ENCODE measurements at regions not wholly inside any gene's neighbourhood (a gene's known extent, or its start where the extent isn't known, plus 50 kb on each side); places are given as distances from the start of the nearest gene placed in this dataset.

DNA sequence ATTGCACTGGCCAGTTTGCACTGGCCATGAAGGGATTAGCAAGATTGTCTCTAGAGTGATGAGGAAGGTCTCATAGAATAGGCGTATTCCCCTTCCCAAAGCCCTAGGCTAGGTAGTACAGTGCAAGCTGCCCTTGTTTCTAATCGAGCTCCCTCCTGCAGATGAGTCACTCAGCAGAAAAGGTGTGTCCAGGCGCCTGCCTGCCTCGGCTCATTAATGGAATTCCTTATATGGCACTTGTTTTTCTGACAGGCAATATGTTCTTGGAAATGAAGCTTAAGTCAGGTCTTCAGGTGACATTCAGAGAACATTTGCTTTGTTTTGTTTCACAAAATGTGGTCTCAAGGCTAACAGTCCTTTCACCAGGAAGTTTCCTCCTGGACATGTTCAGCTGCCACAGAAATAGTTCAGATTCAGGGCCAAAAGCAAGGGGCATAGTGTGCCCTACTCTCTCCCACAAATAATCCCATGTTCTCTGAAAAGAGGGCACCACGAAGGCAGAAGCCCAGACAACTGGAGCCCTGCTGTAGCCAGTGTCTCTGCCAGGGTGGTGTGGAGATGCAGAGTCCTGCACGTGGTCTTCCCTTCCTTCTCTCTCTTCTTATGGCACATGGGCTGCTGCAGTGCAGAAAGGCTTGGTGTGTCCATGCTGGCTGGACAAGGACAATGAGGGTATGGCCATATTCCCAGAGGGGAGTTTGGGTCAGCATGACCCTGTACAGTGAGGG, 281.1 kb upstream of the MAP3K1 start:
- Mint-ChIP-seq H3K9me3 (no peaks in the 10 kb centered on the region), H3K4me3 (no peak overlapping the region), H3K27ac (no peak overlapping the region), H3K27me3 (no peaks in the 10 kb centered on the region), H3K36me3 (ENCODE audit: low read depth) (no peaks in the 10 kb centered on the region), H3K4me1 (ENCODE audit: low read depth) (peaks cover 21% of the 10 kb centered on the region)
- H3K9me3 ChIP-seq (ENCODE audit: control insufficient read depth in 1 of 2, insufficient read depth in 1 of 2, low read length in 2 of 2) = no peaks in the 10 kb centered on the region
- ChIA-PET POLR2A (interaction anchor here (0.6 to 1.1 kb wide), 3 partner anchors 9 to 304 kb away, joined by 3 to 4 read pairs (median 3); no protein-coding TSS in a partner anchor), CTCF (no interaction called here)
- ATAC-seq (ENCODE audit: poor library complexity) = peak; percentile 57
- H3K4me1 ChIP-seq (ENCODE audit: insufficient read depth, low read length) = peaks cover 27% of the 10 kb centered on the region
- no peaks in the 10 kb centered on the region for H3K27me3 ChIP-seq (ENCODE audit: control insufficient read depth in 1 of 2, insufficient read depth in 2 of 2, low read length in 2 of 2)
- H3K36me3 ChIP-seq (ENCODE audit: insufficient read depth, low read length) = no peaks in the 10 kb centered on the region
- TF ChIP-seq, protein P1, sequence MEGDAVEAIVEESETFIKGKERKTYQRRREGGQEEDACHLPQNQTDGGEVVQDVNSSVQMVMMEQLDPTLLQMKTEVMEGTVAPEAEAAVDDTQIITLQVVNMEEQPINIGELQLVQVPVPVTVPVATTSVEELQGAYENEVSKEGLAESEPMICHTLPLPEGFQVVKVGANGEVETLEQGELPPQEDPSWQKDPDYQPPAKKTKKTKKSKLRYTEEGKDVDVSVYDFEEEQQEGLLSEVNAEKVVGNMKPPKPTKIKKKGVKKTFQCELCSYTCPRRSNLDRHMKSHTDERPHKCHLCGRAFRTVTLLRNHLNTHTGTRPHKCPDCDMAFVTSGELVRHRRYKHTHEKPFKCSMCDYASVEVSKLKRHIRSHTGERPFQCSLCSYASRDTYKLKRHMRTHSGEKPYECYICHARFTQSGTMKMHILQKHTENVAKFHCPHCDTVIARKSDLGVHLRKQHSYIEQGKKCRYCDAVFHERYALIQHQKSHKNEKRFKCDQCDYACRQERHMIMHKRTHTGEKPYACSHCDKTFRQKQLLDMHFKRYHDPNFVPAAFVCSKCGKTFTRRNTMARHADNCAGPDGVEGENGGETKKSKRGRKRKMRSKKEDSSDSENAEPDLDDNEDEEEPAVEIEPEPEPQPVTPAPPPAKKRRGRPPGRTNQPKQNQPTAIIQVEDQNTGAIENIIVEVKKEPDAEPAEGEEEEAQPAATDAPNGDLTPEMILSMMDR (IDR thresholded peaks at IDR 0.05) = no peak
- peak in 11 of 14 experiments; percentile 5 to 57 (median 28) for DNase-seq
- no peak overlapping the region for H3K27ac ChIP-seq (ENCODE audit: low read depth in 1 of 2, low read length in 2 of 2)
- intact Hi-C loops (cut with DNase I, micrococcal nuclease) = no loop called here
- H3K4me3 ChIP-seq (ENCODE audit: low read length) = no peak overlapping the region

GRCh38 chr5:56532466-56532865, 282.9 kb upstream of the MAP3K1 start:
- intact Hi-C loops (cut with DNase I, micrococcal nuclease) = no loop called here
- Mint-ChIP-seq H3K4me3 (no peak overlapping the region), H3K27ac (no peak overlapping the region), H3K9me3 (no peaks in the 10 kb centered on the region), H3K4me1 (ENCODE audit: low read depth) (peaks cover 21% of the 10 kb centered on the region), H3K27me3 (no peaks in the 10 kb centered on the region), H3K36me3 (ENCODE audit: low read depth) (no peaks in the 10 kb centered on the region)
- no peak for ATAC-seq (ENCODE audit: poor library complexity)
- TF ChIP-seq, protein P1 (IDR thresholded peaks at IDR 0.05) = no peak
- H3K9me3 ChIP-seq (ENCODE audit: control insufficient read depth in 1 of 2, insufficient read depth in 1 of 2, low read length in 2 of 2) = no peaks in the 10 kb centered on the region
- H3K27ac ChIP-seq (ENCODE audit: low read depth in 1 of 2, low read length in 2 of 2) = no peak overlapping the region
- DNase-seq = peak in 2 of 14 experiments; percentile 7 to 23
- peaks cover 27% of the 10 kb centered on the region for H3K4me1 ChIP-seq (ENCODE audit: insufficient read depth, low read length)
- no peaks in the 10 kb centered on the region for H3K27me3 ChIP-seq (ENCODE audit: control insufficient read depth in 1 of 2, insufficient read depth in 2 of 2, low read length in 2 of 2)
- POLR2A ChIA-PET = interaction anchor here (0.6 kb wide), 1 partner anchor 33 kb away, joined by 3 read pairs; no protein-coding TSS in a partner anchor
- no peaks in the 10 kb centered on the region for H3K36me3 ChIP-seq (ENCODE audit: insufficient read depth, low read length)
- no peak overlapping the region for H3K4me3 ChIP-seq (ENCODE audit: low read length)
- CTCF ChIA-PET = no interaction called here

- Mint-ChIP-seq H3K9me3 (no peaks in the 10 kb centered on the region), H3K27me3 (no peaks in the 10 kb centered on the region), H3K36me3 (ENCODE audit: low read depth) (no peaks in the 10 kb centered on the region), H3K4me1 (ENCODE audit: low read depth) (peaks cover 25% of the 10 kb centered on the region), H3K27ac (no peak overlapping the region), H3K4me3 (no peak overlapping the region)
- Histone ChIP-seq H3K27ac (ENCODE audit: low read depth in 1 of 2, low read length in 2 of 2) (no peak overlapping the region), H3K4me3 (ENCODE audit: low read length) (no peak overlapping the region), H3K4me1 (ENCODE audit: insufficient read depth, low read length) (peaks cover 31% of the 10 kb centered on the region), H3K27me3 (ENCODE audit: control insufficient read depth in 1 of 2, insufficient read depth in 2 of 2, low read length in 2 of 2) (no peaks in the 10 kb centered on the region), H3K9me3 (ENCODE audit: control insufficient read depth in 1 of 2, insufficient read depth in 1 of 2, low read length in 2 of 2) (no peaks in the 10 kb centered on the region), H3K36me3 (ENCODE audit: insufficient read depth, low read length) (no peaks in the 10 kb centered on the region)
- intact Hi-C loops (cut with DNase I, micrococcal nuclease) = no loop called here
- ATAC-seq (ENCODE audit: poor library complexity) (no peak), DNase-seq (no peak)
- ChIA-PET POLR2A (interaction anchor here (1.5 kb wide), 1 partner anchor 12 kb away, joined by 5 read pairs; no protein-coding TSS in a partner anchor), CTCF (no interaction called here)
- TF ChIP-seq, protein P1 (IDR thresholded peaks at IDR 0.05) = no peak
These were observed 284.7 kb upstream of the MAP3K1 start for GRCh38 chr5:56530626-56531138.

Measured in CD4-positive, alpha-beta T cell (primary cell).